Heart right ventricle (tissue), 16 donors: ENCODE measurements at regions not wholly inside any gene's neighbourhood (a gene's known extent, or its start where the extent isn't known, plus 50 kb on each side); places are given as distances from the start of the nearest gene placed in this dataset.

Experiments used
- ATAC-seq, 8 donors: fragments of 200-7000 bp; cut with Tn5 transposase; one replicate each; pipeline ENCODE4 v1.9.1; 2020; ENCODE audit warnings: mild to moderate bottlenecking in 8 of 8, moderate library complexity in 8 of 8, moderate number of reproducible peaks in 1 of 8
- DNase-seq, 2 donors: peaks; one replicate each; pipeline ENCODE4 v3.0.0-alpha.2; 2020
- H3K27ac ChIP-seq, 10 donors: fragments of 200-600 bp; sonication (generic) in 2 of 10; one replicate each; pipeline versions ENCODE4 v1.5.0 to v1.8.0; 2020 to 2022; ENCODE audit warnings: mild to moderate bottlenecking in 3 of 10
- H3K27me3 ChIP-seq, 7 donors: fragments of 200-600 bp; one replicate each; pipeline ENCODE4 v1.8.0; 2021 to 2022; ENCODE audit warnings: mild to moderate bottlenecking in 2 of 7
- H3K36me3 ChIP-seq, 9 donors: fragments of 200-600 bp; sonication (generic) in 1 of 9; one replicate each; pipeline versions ENCODE4 v1.5.0 to v1.8.0; 2020 to 2022; ENCODE audit warnings: mild to moderate bottlenecking in 2 of 9
- H3K4me1 ChIP-seq, 9 donors: fragments of 200-600 bp; sonication (generic) in 1 of 9; one replicate each; pipeline versions ENCODE4 v1.5.0 to v1.8.0; 2020 to 2022; ENCODE audit warnings: mild to moderate bottlenecking in 4 of 9
- H3K4me3 ChIP-seq, 10 donors: fragments of 200-600 bp; sonication (generic) in 2 of 10; one replicate each; pipeline versions ENCODE4 v1.5.0 to v1.8.0; 2020 to 2022; ENCODE audit warnings: mild to moderate bottlenecking in 7 of 10, moderate library complexity in 2 of 10
- H3K9me3 ChIP-seq, 11 donors: fragments of 200-600 bp in 10 of 11; sonication (generic) in 2 of 11; one replicate each; pipeline versions ENCODE4 v1.5.0 to v1.8.0; 2013 to 2022; ENCODE audit warnings: mild to moderate bottlenecking in 2 of 11, control low read depth in 1 of 11, moderate library complexity in 1 of 11
- CTCF ChIP-seq, 9 donors: fragments of 200-600 bp; sonication (generic) in 2 of 9; IDR thresholded peaks; one replicate each; pipeline versions ENCODE4 v1.5.0 to v1.8.0; 2021 to 2022; ENCODE audit warnings: antibody characterized with exemption in 9 of 9, mild to moderate bottlenecking in 5 of 9, moderate library complexity in 1 of 9
- WGBS, 2 donors: extraction: QIAGEN DNeasy Blood & Tissue Kit; methylation state at CpG; one replicate each; pipeline ENCODE4 v1.1.7; 2013; ENCODE audit warnings: inconsistent platforms in 1 of 2; 5-methylcytosine and 5-hydroxymethylcytosine counted together
- intact Hi-C, 10 donors: fragments of 100-400 bp; cut with DNase I; formaldehyde crosslinking; loops; one replicate each; pipeline versions ENCODE4 v1.11.1 to v1.14.2; 2022
- donor health status: Arrhythmogenic right ventricular cardiomyopathy.
- donor health status: ischemic (EF 13 %, LVEDD 7.1; RV severe dilation, severe dysfunction).
- donor health status: healthy with polysubstance abuse.
- donor health status: DM: no; HTN: yes; CAD: no.
- donor health status: DM: no; HTN: no; CAD: no.
- donor health status: ischemic (EF 25% LVEDD 6.9; RV normal size, moderate dysfunction).
- donor health status: ischemic (EF 25% LVEDD 5.7; RV mildly dilated, moderate dysfunction).
- donor health status: healthy.
- donor health status: DM: yes; HTN: yes; CAD: no.
- donor health status: Ischemic cardiomyopathy.
- donor health status: ischemic (EF 35%, LVEDD 5.7; RV mildly dilated, moderate dysfunction).
- donor health status: nonischemic (EF 11% LVEDD 7.7; RV severe dilation, severe dysfunction).
- donor health status: DM: yes; HTN: yes; CAD: no.
- donor health status: PGD.
- donor health status: ischemic (EF 29% LVEDD 5.4; RV normal size, mild dysfunction).
- donor health status: nonischemic (EF 23%, LVEDD 6.1; RV moderate dilation, normal function).

- ATAC-seq (no peak), DNase-seq (no peak)
- Histone ChIP-seq H3K9me3 (no peaks in the 10 kb centered on the region), H3K27me3 (peaks cover 0 to 6% (median 0%) of the 10 kb centered on the region in 7 donors), H3K27ac (no peak overlapping the region), H3K4me3 (no peak overlapping the region), H3K4me1 (peaks cover 0 to 31% (median 13%) of the 10 kb centered on the region in 9 donors), H3K36me3 (no peaks in the 10 kb centered on the region)
- intact Hi-C loops: loop anchor here in 1 of 10 donors (5.0 kb wide), 1 partner anchor 50 kb away; a partner anchor contains a TSS
- no peak for TF ChIP-seq CTCF (IDR thresholded peaks at IDR 0.05)
- 70 to 76% methylated on average over 14 of the region's 14 CpGs for WGBS, 2 donors
Measured at GRCh38 chr1:244917073-244917670, 52.8 kb upstream of the HNRNPU start.

- ATAC-seq: no peak
- Histone ChIP-seq H3K36me3 (no peaks in the 10 kb centered on the region), H3K27me3 (peaks cover 0 to 6% (median 0%) of the 10 kb centered on the region in 7 donors), H3K4me3 (no peak overlapping the region), H3K27ac (no peak overlapping the region), H3K4me1 (peaks cover 0 to 22% (median 12%) of the 10 kb centered on the region in 9 donors), H3K9me3 (no peaks in the 10 kb centered on the region)
- no peak for DNase-seq
- intact Hi-C loops: loop anchor here in 1 of 10 donors (5.0 kb wide), 1 partner anchor 52 kb away; a partner anchor contains a TSS
- WGBS, 2 donors: 84 to 88% methylated on average over 7 of the region's 7 CpGs
- no peak for TF ChIP-seq CTCF (IDR thresholded peaks at IDR 0.05)
Measured at GRCh38 chr1:244915736-244916135, 51.4 kb upstream of the HNRNPU start.

GRCh38 chr1:244914761-244915160 lies 50.4 kb upstream of the HNRNPU start:
- ATAC-seq (no peak), DNase-seq (no peak)
- Histone ChIP-seq H3K4me3 (no peak overlapping the region), H3K27ac (no peak overlapping the region), H3K4me1 (peaks cover 0 to 14% (median 7%) of the 10 kb centered on the region in 9 donors), H3K9me3 (no peaks in the 10 kb centered on the region), H3K36me3 (no peaks in the 10 kb centered on the region), H3K27me3 (peaks cover 0 to 5% (median 0%) of the 10 kb centered on the region in 7 donors)
- 95 to 97% methylated on average over 4 of the region's 4 CpGs for WGBS, 2 donors
- TF ChIP-seq CTCF (IDR thresholded peaks at IDR 0.05): no peak
- intact Hi-C loops: loop anchor here in 1 of 10 donors (5.0 kb wide), 1 partner anchor 53 kb away; a partner anchor contains a TSS
